GM21723 (cell line): ENCODE measurements at regions not wholly inside any gene's neighbourhood (a gene's known extent, or its start where the extent isn't known, plus 50 kb on each side); places are given as distances from the start of the nearest gene placed in this dataset.

Source experiments
- ATAC-seq: cut with Tn5 transposase; IDR thresholded peaks from one replicate; pipeline ENCODE4 v1.9.1; 2021; ENCODE audit warnings: mild to moderate bottlenecking, moderate library complexity; ENCODE audit not compliant: unreplicated experiment

- no peak for ATAC-seq
Measured at GRCh38 chr11:128232588-128232987, 354.8 kb downstream of the ETS1 start.

- ATAC-seq: no peak
Measured at GRCh38 chr11:128231845-128232410, 355.4 kb downstream of the ETS1 start.

GRCh38 chr11:128227466-128227865 is 359.9 kb downstream of the ETS1 start:
- ATAC-seq: no peak

GRCh38 chr11:128226106-128226716 is 361.1 kb downstream of the ETS1 start:
- no peak for ATAC-seq

GRCh38 chr11:128222245-128222884 is 365.0 kb downstream of the ETS1 start:
- no peak for ATAC-seq

GRCh38 chr11:128219731-128220120 is 367.6 kb downstream of the ETS1 start:
- no peak for ATAC-seq

GRCh38 chr11:128216198-128216597 is 371.2 kb downstream of the ETS1 start:
- ATAC-seq: no peak

- ATAC-seq: no peak
Measured at GRCh38 chr11:128215238-128215882, 372.0 kb downstream of the ETS1 start.

- no peak for ATAC-seq
Measured at GRCh38 chr11:128214263-128214662, 373.1 kb downstream of the ETS1 start.

- no peak for ATAC-seq
Measured at GRCh38 chr11:128213461-128213860, 373.9 kb downstream of the ETS1 start.

GRCh38 chr11:128212324-128212723 is 375.0 kb downstream of the ETS1 start:
- ATAC-seq: no peak

- no peak for ATAC-seq
Measured at GRCh38 chr11:128210148-128210940, 377.0 kb downstream of the ETS1 start.

GRCh38 chr11:128209138-128209435 is 378.3 kb downstream of the ETS1 start:
- ATAC-seq: no peak

- no peak for ATAC-seq
Measured at GRCh38 chr11:128208329-128209137, 378.8 kb downstream of the ETS1 start.

GRCh38 chr11:128207861-128208321 is 379.5 kb downstream of the ETS1 start:
- ATAC-seq: no peak

GRCh38 chr11:128206461-128206860 is 380.9 kb downstream of the ETS1 start:
- no peak for ATAC-seq

GRCh38 chr11:128205796-128206195 is 381.6 kb downstream of the ETS1 start:
- ATAC-seq: no peak

GRCh38 chr11:128204898-128205297 is 382.5 kb downstream of the ETS1 start:
- no peak for ATAC-seq

GRCh38 chr11:128201801-128202200 is 385.6 kb downstream of the ETS1 start:
- ATAC-seq: no peak

- no peak for ATAC-seq
Measured at GRCh38 chr11:128201009-128201408, 386.3 kb downstream of the ETS1 start.
